Cardiac septum (tissue), 1 donor: ENCODE measurements at regions not wholly inside any gene's neighbourhood (a gene's known extent, or its start where the extent isn't known, plus 50 kb on each side); places are given as distances from the start of the nearest gene placed in this dataset.
"Not testable (repeated sequence)": the region's sequence is repeated elsewhere in the genome, so short reads cannot be mapped to it uniquely, and the experiment has no call there.

ENCODE experiments used
- DNase-seq: peaks from one replicate; pipeline ENCODE4 v3.0.0-alpha.2; 2020; ENCODE audit warnings: low spot score
- intact Hi-C: fragments of 100-400 bp; cut with DNase I; formaldehyde crosslinking; loops from one replicate; pipeline ENCODE4 v1.14.0; 2022
- donor health status: DM: no; HTN: no; CAD: no.

GRCh38 chr6:126195625-126196236 is 144.2 kb upstream of the CENPW start:
- DNase-seq = no peak
- intact Hi-C loops = no loop called here

- DNase-seq = no peak
- intact Hi-C loops = no loop called here
Observed at GRCh38 chr6:126198631-126199030, 141.3 kb upstream of the CENPW start.

- no peak for DNase-seq
- intact Hi-C loops = no loop called here
Observed at GRCh38 chr6:126199466-126199865, 140.4 kb upstream of the CENPW start.

GRCh38 chr6:126202707-126203106 is 137.2 kb upstream of the CENPW start:
- DNase-seq = no peak

GRCh38 chr6:126204126-126204525 is 135.8 kb upstream of the CENPW start:
- intact Hi-C loops = no loop called here

More at GRCh38 chr6:126202707-126203106, 137.2 kb upstream of the CENPW start:
- intact Hi-C loops = no loop called here

GRCh38 chr6:126204598-126204997 is 135.3 kb upstream of the CENPW start:
- DNase-seq = no peak
- intact Hi-C loops = no loop called here

More at GRCh38 chr6:126204126-126204525, 135.8 kb upstream of the CENPW start:
- DNase-seq = no peak

- DNase-seq = no peak
- intact Hi-C loops = no loop called here
Observed at GRCh38 chr6:126206504-126207246, 133.2 kb upstream of the CENPW start.

- intact Hi-C loops = no loop called here
- DNase-seq = no peak
Observed at GRCh38 chr6:126210398-126211075, 129.4 kb upstream of the CENPW start.

- intact Hi-C loops = no loop called here
- DNase-seq = no peak
Observed at GRCh38 chr6:126217497-126217896, 122.4 kb upstream of the CENPW start.

GRCh38 chr6:126220901-126221300 is 119.0 kb upstream of the CENPW start:
- intact Hi-C loops, DNase-seq: not testable (repeated sequence)

- intact Hi-C loops = no loop called here
- no peak for DNase-seq
Observed at GRCh38 chr6:126227833-126228702, 111.8 kb upstream of the CENPW start.

GRCh38 chr6:126232671-126233070 is 107.2 kb upstream of the CENPW start:
- no peak for DNase-seq
- intact Hi-C loops = no loop called here

- intact Hi-C loops = no loop called here
- no peak for DNase-seq
Observed at GRCh38 chr6:126233192-126233591, 106.7 kb upstream of the CENPW start.

- intact Hi-C loops = no loop called here
- DNase-seq = no peak
Observed at GRCh38 chr6:126235363-126235762, 104.6 kb upstream of the CENPW start.

GRCh38 chr6:126245077-126245476 is 94.8 kb upstream of the CENPW start:
- DNase-seq = no peak
- intact Hi-C loops = no loop called here

GRCh38 chr6:126252154-126252553 is 87.8 kb upstream of the CENPW start:
- no peak for DNase-seq
- intact Hi-C loops = no loop called here

GRCh38 chr6:126253431-126253830 is 86.5 kb upstream of the CENPW start:
- DNase-seq = no peak

GRCh38 chr6:126258150-126258549 is 81.8 kb upstream of the CENPW start:
- intact Hi-C loops = no loop called here
- peak; percentile 60 for DNase-seq

More at GRCh38 chr6:126253431-126253830, 86.5 kb upstream of the CENPW start:
- intact Hi-C loops = no loop called here

GRCh38 chr6:126261792-126262421 is 78.0 kb upstream of the CENPW start:
- DNase-seq = peak; percentile 65
- intact Hi-C loops = no loop called here
